ENCODE measurements at regions not wholly inside any gene's neighbourhood (a gene's known extent, or its start where the extent isn't known, plus 50 kb on each side); places are given as distances from the start of the nearest gene placed in this dataset.

GRCh38 chr1:29838738-29839320 lies 602.5 kb downstream of the PTPRU start:
- no peak for DNase-seq

- no peak for DNase-seq
Observed at GRCh38 chr1:29836651-29837646, 600.6 kb downstream of the PTPRU start.

- DNase-seq: no peak
Observed at GRCh38 chr1:29835874-29836273, 599.6 kb downstream of the PTPRU start.

- no peak for DNase-seq
Observed at GRCh38 chr1:29835406-29835805, 599.1 kb downstream of the PTPRU start.

- no peak for DNase-seq
Observed at GRCh38 chr1:29833581-29833980, 597.3 kb downstream of the PTPRU start.

GRCh38 chr1:29832936-29833335 lies 596.6 kb downstream of the PTPRU start:
- no peak for DNase-seq

- DNase-seq: no peak
Observed at GRCh38 chr1:29832471-29832870, 596.1 kb downstream of the PTPRU start.

GRCh38 chr1:29831500-29832117 lies 595.3 kb downstream of the PTPRU start:
- no peak for DNase-seq

GRCh38 chr1:29830916-29831315 lies 594.6 kb downstream of the PTPRU start:
- no peak for DNase-seq

- no peak for DNase-seq
Observed at GRCh38 chr1:29830383-29830782, 594.1 kb downstream of the PTPRU start.

- no peak for DNase-seq
Observed at GRCh38 chr1:29829448-29830344, 593.4 kb downstream of the PTPRU start.

- no peak for DNase-seq
Observed at GRCh38 chr1:29828526-29829447, 592.5 kb downstream of the PTPRU start.

- no peak for DNase-seq
Observed at GRCh38 chr1:29827801-29828525, 591.6 kb downstream of the PTPRU start.

GRCh38 chr1:29827237-29827750 lies 591.0 kb downstream of the PTPRU start:
- no peak for DNase-seq

- no peak for DNase-seq
Observed at GRCh38 chr1:29826646-29827045, 590.3 kb downstream of the PTPRU start.

GRCh38 chr1:29825941-29826415 lies 589.7 kb downstream of the PTPRU start:
- DNase-seq: no peak

- DNase-seq: no peak
Observed at GRCh38 chr1:29825274-29825940, 589.1 kb downstream of the PTPRU start.

GRCh38 chr1:29824511-29825273 lies 588.4 kb downstream of the PTPRU start:
- no peak for DNase-seq

GRCh38 chr1:29824025-29824424 lies 587.7 kb downstream of the PTPRU start:
- DNase-seq: no peak
